OCI-LY7 (cell line): ENCODE measurements at regions not wholly inside any gene's neighbourhood (a gene's known extent, or its start where the extent isn't known, plus 50 kb on each side); places are given as distances from the start of the nearest gene placed in this dataset.

Experiments
- BruUV-seq: library from RNA; stranded (reverse); fragments of 400-500 nt; replicated peaks from 2 replicates; lab custom pipeline; 2021; lab: Mats Ljungman, UMichigan
- CTCF ChIA-PET: fragments of 300-600 bp; sonication (Branson Sonifier 250); formaldehyde crosslinking; loops from one replicate; lab custom pipeline; 2022; ENCODE audit warnings: antibody characterized with exemption; ENCODE audit not compliant: unreplicated experiment; lab: Charles Lee
- POLR2A ChIA-PET: fragments of 300-600 bp; sonication (Branson Sonifier 250); formaldehyde crosslinking; loops from one replicate; lab custom pipeline; 2022; ENCODE audit warnings: antibody characterized with exemption; lab: Charles Lee
- DNase-seq: peaks from one replicate; pipeline ENCODE4 v3.0.0-alpha.2; 2015; ENCODE audit warnings: low spot score
- H2AFZ ChIP-seq: fragments of 200-600 bp; sonication (generic), shearing (Covaris generic); 2 replicates; pipeline ENCODE4 v1.6.1; 2014; ENCODE audit warnings: mild to moderate bottlenecking, antibody characterized with exemption, low read length, moderate library complexity
- H3K27ac ChIP-seq: fragments of 200-600 bp; sonication (generic); 2 replicates; pipeline ENCODE4 v1.5.1; 2014; ENCODE audit warnings: mixed run types, low read depth, mild to moderate bottlenecking, moderate library complexity, low read length, inconsistent platforms; ENCODE audit not compliant: poor library complexity, severe bottlenecking
- H3K36me3 ChIP-seq: fragments of 200-600 bp; sonication (generic); 2 replicates; pipeline ENCODE4 v1.6.1; 2014; ENCODE audit warnings: mild to moderate bottlenecking, antibody characterized with exemption, low read length, moderate library complexity, mixed read lengths; ENCODE audit not compliant: insufficient read depth
- H3K4me1 ChIP-seq: fragments of 200-600 bp; sonication (generic); 2 replicates; pipeline ENCODE4 v1.5.1; 2014; ENCODE audit warnings: mild to moderate bottlenecking, low read length; ENCODE audit not compliant: insufficient read depth, poor library complexity, severe bottlenecking
- H3K4me2 ChIP-seq: fragments of 200-600 bp; sonication (generic); 2 replicates; pipeline ENCODE4 v1.6.1; 2014; ENCODE audit warnings: mild to moderate bottlenecking, low read length
- H3K4me3 ChIP-seq: fragments of 200-600 bp; sonication (generic); 2 replicates; pipeline ENCODE4 v1.5.1; 2014; ENCODE audit warnings: mild to moderate bottlenecking, low read depth, low read length; ENCODE audit not compliant: poor library complexity, severe bottlenecking
- H3K79me2 ChIP-seq: fragments of 200-600 bp; sonication (generic); 2 replicates; pipeline ENCODE4 v1.6.1; 2016; ENCODE audit warnings: low read depth, mild to moderate bottlenecking, low read length, moderate library complexity, mixed read lengths; ENCODE audit not compliant: insufficient read depth
- H3K9me2 ChIP-seq: fragments of 200-600 bp; sonication (generic); 2 replicates; pipeline ENCODE4 v1.6.1; 2016; ENCODE audit warnings: mild to moderate bottlenecking, low read length, mixed read lengths; ENCODE audit not compliant: insufficient read depth
- H3K9me3 ChIP-seq: fragments of 200-600 bp; sonication (generic); 2 replicates; pipeline ENCODE4 v1.6.1; 2014; ENCODE audit warnings: mild to moderate bottlenecking, mixed run types, low read length, mixed read lengths
- H4K20me1 ChIP-seq: fragments of 200-600 bp; sonication (generic); 2 replicates; pipeline ENCODE4 v1.6.1; 2014; ENCODE audit warnings: mild to moderate bottlenecking, antibody characterized with exemption, low read length, moderate library complexity, mixed read lengths; ENCODE audit not compliant: insufficient read depth
- EZH2phosphoT487 ChIP-seq: fragments of 200-600 bp; sonication (generic); IDR thresholded peaks from 2 replicates; pipeline ENCODE4 v1.6.1; 2018; ENCODE audit warnings: low read depth, borderline replicate concordance, mild to moderate bottlenecking, mixed run types, antibody characterized with exemption, low read length, moderate library complexity, mixed read lengths
- intact Hi-C: fragments of 100-400 bp; cut with micrococcal nuclease; formaldehyde crosslinking; loops from one replicate; pipeline ENCODE4 v1.10.0; 2022; ENCODE audit not compliant: unreplicated experiment
- TF ChIP-seq, protein P1 (sequence below): fragments of 200-600 bp; sonication (generic); conservative IDR thresholded peaks from 2 replicates; pipeline ENCODE4 v1.5.1; 2014; ENCODE audit warnings: mild to moderate bottlenecking, antibody characterized with exemption, low read length, moderate library complexity, mixed read lengths

DNA sequence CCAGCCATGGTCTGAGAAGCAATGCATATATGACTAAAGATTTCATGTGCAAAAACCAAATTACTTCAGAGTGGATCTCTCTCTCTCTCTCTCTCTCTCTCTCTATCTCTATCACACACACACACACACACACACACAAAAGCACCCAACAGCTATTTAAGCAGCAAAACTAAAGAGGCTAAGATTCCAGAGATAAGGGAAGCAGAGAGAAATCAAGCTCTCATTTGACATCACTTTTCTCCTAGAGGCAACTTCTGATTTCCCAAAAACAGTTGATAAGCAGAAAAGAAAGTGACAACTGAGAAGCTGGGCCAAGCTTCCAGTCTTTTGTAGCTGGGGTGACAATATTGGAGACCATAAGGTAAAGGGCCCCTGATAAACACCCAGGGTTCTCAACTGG, 526.0 kb upstream of the NR2F2 start:
- no peak for TF ChIP-seq EZH2phosphoT487
- TF ChIP-seq, protein P1, sequence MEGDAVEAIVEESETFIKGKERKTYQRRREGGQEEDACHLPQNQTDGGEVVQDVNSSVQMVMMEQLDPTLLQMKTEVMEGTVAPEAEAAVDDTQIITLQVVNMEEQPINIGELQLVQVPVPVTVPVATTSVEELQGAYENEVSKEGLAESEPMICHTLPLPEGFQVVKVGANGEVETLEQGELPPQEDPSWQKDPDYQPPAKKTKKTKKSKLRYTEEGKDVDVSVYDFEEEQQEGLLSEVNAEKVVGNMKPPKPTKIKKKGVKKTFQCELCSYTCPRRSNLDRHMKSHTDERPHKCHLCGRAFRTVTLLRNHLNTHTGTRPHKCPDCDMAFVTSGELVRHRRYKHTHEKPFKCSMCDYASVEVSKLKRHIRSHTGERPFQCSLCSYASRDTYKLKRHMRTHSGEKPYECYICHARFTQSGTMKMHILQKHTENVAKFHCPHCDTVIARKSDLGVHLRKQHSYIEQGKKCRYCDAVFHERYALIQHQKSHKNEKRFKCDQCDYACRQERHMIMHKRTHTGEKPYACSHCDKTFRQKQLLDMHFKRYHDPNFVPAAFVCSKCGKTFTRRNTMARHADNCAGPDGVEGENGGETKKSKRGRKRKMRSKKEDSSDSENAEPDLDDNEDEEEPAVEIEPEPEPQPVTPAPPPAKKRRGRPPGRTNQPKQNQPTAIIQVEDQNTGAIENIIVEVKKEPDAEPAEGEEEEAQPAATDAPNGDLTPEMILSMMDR = no peak
- Histone ChIP-seq H3K27ac (no peak overlapping the region), H2AFZ (no peak overlapping the region), H3K9me2 (no peaks in the 10 kb centered on the region), H3K9me3 (no peaks in the 10 kb centered on the region), H3K4me2 (no peak overlapping the region), H3K4me3 (no peak overlapping the region), H3K36me3 (no peaks in the 10 kb centered on the region), H3K79me2 (no peaks in the 10 kb centered on the region), H3K4me1 (no peaks in the 10 kb centered on the region), H4K20me1 (no peaks in the 10 kb centered on the region)
- POLR2A ChIA-PET = no interaction called here
- CTCF ChIA-PET = no interaction called here
- intact Hi-C loops = no loop called here
- no TSS peak for BruUV-seq
- no peak for DNase-seq

DNA sequence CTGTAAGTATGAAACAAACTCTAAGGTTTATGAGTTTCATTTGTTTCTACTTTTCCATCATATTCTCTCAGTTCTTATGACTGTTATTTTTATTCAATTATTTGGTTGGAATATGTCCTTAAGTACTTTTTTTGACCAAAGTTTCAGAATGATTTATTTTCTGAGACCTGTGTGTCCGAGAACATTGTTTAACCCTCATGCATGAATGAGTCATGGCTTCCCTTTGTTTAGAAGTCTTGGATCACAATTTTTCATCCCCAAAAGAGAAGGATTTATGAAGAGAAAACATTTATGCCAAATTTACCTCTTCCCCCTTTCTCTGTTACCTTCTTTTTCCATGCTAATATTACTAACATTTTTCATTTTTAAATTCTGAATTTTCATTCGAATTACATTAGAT, 518.0 kb upstream of the NR2F2 start:
- H3K79me2 ChIP-seq = no peaks in the 10 kb centered on the region
- POLR2A ChIA-PET = no interaction called here
- no peak for DNase-seq
- H3K9me3 ChIP-seq = no peaks in the 10 kb centered on the region
- no peaks in the 10 kb centered on the region for H3K4me1 ChIP-seq
- no TSS peak for BruUV-seq
- H3K4me2 ChIP-seq = no peak overlapping the region
- H3K9me2 ChIP-seq = no peaks in the 10 kb centered on the region
- no peak for TF ChIP-seq EZH2phosphoT487
- no peak overlapping the region for H3K4me3 ChIP-seq
- intact Hi-C loops = no loop called here
- CTCF ChIA-PET = no interaction called here
- no peaks in the 10 kb centered on the region for H3K36me3 ChIP-seq
- H3K27ac ChIP-seq = no peak overlapping the region
- H4K20me1 ChIP-seq = no peaks in the 10 kb centered on the region
- H2AFZ ChIP-seq = no peak overlapping the region

DNA sequence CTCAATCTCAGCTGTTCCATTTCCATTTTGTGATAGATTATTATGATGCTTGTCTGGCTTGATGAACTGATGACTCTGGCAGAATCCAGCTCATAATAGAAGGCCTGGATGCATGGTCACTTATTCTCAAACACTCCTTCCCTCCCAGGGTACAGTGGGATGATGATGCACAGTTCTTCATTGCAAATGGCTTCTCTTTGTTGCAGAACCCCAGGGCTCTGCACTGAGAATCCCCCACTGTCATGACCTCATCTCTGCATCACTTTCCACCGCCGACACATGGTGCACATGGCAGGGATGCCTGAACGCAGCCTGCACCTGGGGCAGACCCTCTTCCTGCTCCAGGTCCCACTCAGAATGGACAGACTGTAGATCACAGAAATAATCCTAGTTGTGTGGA, 515.6 kb upstream of the NR2F2 start:
- intact Hi-C loops = no loop called here
- CTCF ChIA-PET = no interaction called here

More for the DNA sequence above, 515.6 kb upstream of the NR2F2 start:
- Histone ChIP-seq H3K27ac (no peak overlapping the region), H2AFZ (no peak overlapping the region), H3K79me2 (no peaks in the 10 kb centered on the region), H3K4me3 (no peak overlapping the region), H4K20me1 (no peaks in the 10 kb centered on the region), H3K4me1 (no peaks in the 10 kb centered on the region), H3K9me3 (no peaks in the 10 kb centered on the region), H3K36me3 (no peaks in the 10 kb centered on the region), H3K4me2 (no peak overlapping the region), H3K9me2 (no peaks in the 10 kb centered on the region)
- no peak for DNase-seq
- no TSS peak for BruUV-seq
- TF ChIP-seq EZH2phosphoT487 = no peak
- TF ChIP-seq, protein P1 = no peak
- POLR2A ChIA-PET = no interaction called here
